HCT116 (cell line): ENCODE measurements at regions not wholly inside any gene's neighbourhood (a gene's known extent, or its start where the extent isn't known, plus 50 kb on each side); places are given as distances from the start of the nearest gene placed in this dataset.

Experiments
- CTCF ChIP-seq, 3 experiments: fragments of 200-600 bp in 1 of 3; sonication (generic) in 1 of 3; IDR thresholded peaks in 2 of 3; conservative IDR thresholded peaks in 1 of 3; 2 replicates each; pipeline ENCODE4 v1.5.1; 2012 to 2017; ENCODE audit warnings: low read depth in 2 of 3, low read length in 2 of 3, antibody characterized with exemption in 1 of 3, borderline replicate concordance in 1 of 3, control low read depth in 1 of 3, mild to moderate bottlenecking in 1 of 3, mixed read lengths in 1 of 3, mixed run types in 1 of 3, moderate library complexity in 1 of 3; ENCODE audit not compliant: insufficient read depth in 1 of 3
- EZH2 ChIP-seq: fragments of 200-600 bp; sonication (generic); IDR thresholded peaks from 2 replicates; pipeline ENCODE4 v1.6.1; 2017; ENCODE audit warnings: antibody characterized with exemption, mixed run types
- JUND ChIP-seq: IDR thresholded peaks from 2 replicates; pipeline ENCODE4 v1.6.1; 2012
- POLR2A ChIP-seq: IDR thresholded peaks from 2 replicates; pipeline ENCODE4 v1.7.0; 2011; ENCODE audit warnings: borderline replicate concordance; ENCODE audit not compliant: insufficient read depth, insufficient read length; ENCODE audit errors: extremely low read depth
- POLR2AphosphoS5 ChIP-seq: IDR thresholded peaks from 2 replicates; pipeline ENCODE4 v1.6.1; 2011; ENCODE audit warnings: mild to moderate bottlenecking, low read depth, low read length, moderate library complexity
- RAD21 ChIP-seq: IDR thresholded peaks from 2 replicates; pipeline ENCODE4 v1.6.1; 2012; ENCODE audit warnings: low read depth, mild to moderate bottlenecking
- REST ChIP-seq: IDR thresholded peaks from 2 replicates; pipeline ENCODE4 v1.6.1; 2012; ENCODE audit warnings: low read depth
- SIN3A ChIP-seq: IDR thresholded peaks from 2 replicates; pipeline ENCODE4 v1.6.1; 2012; ENCODE audit warnings: low read depth
- SP1 ChIP-seq: IDR thresholded peaks from 2 replicates; pipeline ENCODE4 v1.6.1; 2012; ENCODE audit warnings: low read depth
- YY1 ChIP-seq: IDR thresholded peaks from 2 replicates; pipeline ENCODE4 v1.6.1; 2011; ENCODE audit warnings: low read length, low read depth, moderate library complexity, mild to moderate bottlenecking; ENCODE audit not compliant: insufficient replicate concordance; ENCODE audit errors: extremely low read depth
- ZNF274 ChIP-seq: fragments of 200-500 bp; sonication (Bioruptor generic); IDR thresholded peaks from 2 replicates; pipeline ENCODE4 v1.6.1; 2014; ENCODE audit warnings: mild to moderate bottlenecking, low read depth, low read length, inconsistent platforms

GRCh38 chr11:128135451-128135850 is 451.9 kb downstream of the ETS1 start:
- TF ChIP-seq SP1 = no peak
- TF ChIP-seq RAD21 = no peak
- TF ChIP-seq POLR2A = no peak
- TF ChIP-seq POLR2AphosphoS5 = no peak
- no peak for TF ChIP-seq YY1
- TF ChIP-seq CTCF (IDR thresholded peaks at IDR 0.05 in 2 of 3, conservative IDR thresholded peaks at IDR 0.05 in 1 of 3; ENCODE audit: borderline replicate concordance in 1 of 3, insufficient read depth in 1 of 3, low read depth in 2 of 3, low read length in 2 of 3) = no peak
- TF ChIP-seq JUND = no peak
- no peak for TF ChIP-seq REST
- TF ChIP-seq SIN3A = no peak
- TF ChIP-seq ZNF274 = no peak
- TF ChIP-seq EZH2 = no peak
